ENCODE measurements at regions not wholly inside any gene's neighbourhood (a gene's known extent, or its start where the extent isn't known, plus 50 kb on each side); places are given as distances from the start of the nearest gene placed in this dataset.

DNA sequence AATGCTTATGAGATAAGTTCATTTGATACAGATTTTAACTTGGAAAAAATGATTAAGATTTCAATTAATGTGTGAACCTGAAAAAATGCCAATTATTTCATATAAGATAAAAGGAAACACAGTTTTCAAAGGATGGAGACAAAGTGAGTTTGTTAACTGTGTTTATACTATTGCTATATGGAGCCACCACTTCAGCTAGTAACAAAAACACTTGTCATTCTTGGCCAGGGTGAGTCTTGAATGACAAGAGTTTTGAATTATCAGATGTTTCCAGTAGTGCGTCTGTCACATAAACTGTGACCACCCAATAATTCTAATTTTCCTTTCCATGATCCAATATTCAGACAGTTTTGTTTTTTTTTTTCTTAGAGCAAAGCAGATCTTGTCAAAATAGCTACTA lies 78.0 kb upstream of the GADL1 start:
- POLR2A ChIA-PET = no interaction called here

DNA sequence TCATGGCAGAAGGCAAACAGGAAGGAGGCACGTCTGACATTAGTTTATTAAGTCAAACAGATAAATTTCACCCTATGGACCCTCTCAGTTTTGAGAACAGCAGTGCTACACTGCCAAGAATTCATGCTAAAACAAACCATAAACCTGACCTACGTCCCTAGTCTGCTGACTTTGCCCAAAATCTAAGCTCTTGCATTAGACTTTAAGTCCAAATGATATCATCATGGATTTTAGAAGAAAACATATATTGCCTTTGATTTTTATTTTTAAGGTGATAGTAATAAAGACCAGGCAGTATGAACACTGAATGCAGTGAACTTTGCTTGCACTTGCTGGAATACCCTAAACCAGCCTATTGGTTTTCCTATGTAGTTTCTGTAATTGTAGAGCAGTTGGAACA lies 79.6 kb upstream of the GADL1 start:
- no peaks in the 10 kb centered on the region for H3K9me3 ChIP-seq (ENCODE audit: control insufficient read depth in 1 of 2, insufficient read depth in 1 of 2, low read depth in 1 of 2, low read length in 2 of 2)
- ATAC-seq (no peak), DNase-seq (ENCODE audit: low read depth, low spot score) (no peak)
- H3K9ac ChIP-seq (ENCODE audit: low read length) = no peak overlapping the region
- ChIA-PET CTCF (no interaction called here), POLR2A (no interaction called here), RAD21 (ENCODE audit: low non-redundant PET in 1 of 2, low total read pairs in 2 of 2, uncharacterized antibody in 2 of 2, unreplicated experiment in 2 of 2) (no interaction called here)
- no peak overlapping the region for H3K27ac ChIP-seq (ENCODE audit: low read depth, low read length)
- no peak overlapping the region for H2AFZ ChIP-seq (ENCODE audit: low read depth, low read length, poor library complexity, severe bottlenecking)
- H3K79me2 ChIP-seq (ENCODE audit: insufficient read depth, low read length) = no peaks in the 10 kb centered on the region
- H4K20me1 ChIP-seq (ENCODE audit: insufficient read depth) = no peaks in the 10 kb centered on the region
- H3K9me2 ChIP-seq (ENCODE audit: insufficient read depth) = no peaks in the 10 kb centered on the region
- H3K4me2 ChIP-seq (ENCODE audit: low read length) = no peak overlapping the region
- TF ChIP-seq YY1 (IDR thresholded peaks at IDR 0.05; ENCODE audit: extremely low read depth, insufficient replicate concordance, low read depth, low read length) = no peak
- no peak for TF ChIP-seq SIN3A (IDR thresholded peaks at IDR 0.05; ENCODE audit: low read depth)
- no peak for TF ChIP-seq ELF1 (IDR thresholded peaks at IDR 0.05; ENCODE audit: borderline replicate concordance, low read depth)
- no TSS peak for BruUV-seq (replicated peaks)
- no peaks in the 10 kb centered on the region for H3K27me3 ChIP-seq (ENCODE audit: insufficient read depth, low read length)
- intact Hi-C loops (cut with micrococcal nuclease) = loop anchor here (5.0 kb wide), 1 partner anchor 158 kb away; no protein-coding TSS in a partner anchor
- no peaks in the 10 kb centered on the region for H3K4me1 ChIP-seq (ENCODE audit: control insufficient read depth in 1 of 2, insufficient read depth in 2 of 2, low read length in 2 of 2)
- no peaks in the 10 kb centered on the region for H3K36me3 ChIP-seq (ENCODE audit: control insufficient read depth in 1 of 2, insufficient read depth in 2 of 2, low read length in 2 of 2)
- no peak overlapping the region for H3K4me3 ChIP-seq (replicated peaks in 1 of 2; ENCODE audit: low read depth in 1 of 2, low read length in 2 of 2)

More for the DNA sequence above, 78.0 kb upstream of the GADL1 start:
- no peak for TF ChIP-seq SRF (IDR thresholded peaks at IDR 0.05; ENCODE audit: low read depth)
- TF ChIP-seq EGR1 (IDR thresholded peaks at IDR 0.05; ENCODE audit: low read depth) = no peak
- TF ChIP-seq, protein P1, sequence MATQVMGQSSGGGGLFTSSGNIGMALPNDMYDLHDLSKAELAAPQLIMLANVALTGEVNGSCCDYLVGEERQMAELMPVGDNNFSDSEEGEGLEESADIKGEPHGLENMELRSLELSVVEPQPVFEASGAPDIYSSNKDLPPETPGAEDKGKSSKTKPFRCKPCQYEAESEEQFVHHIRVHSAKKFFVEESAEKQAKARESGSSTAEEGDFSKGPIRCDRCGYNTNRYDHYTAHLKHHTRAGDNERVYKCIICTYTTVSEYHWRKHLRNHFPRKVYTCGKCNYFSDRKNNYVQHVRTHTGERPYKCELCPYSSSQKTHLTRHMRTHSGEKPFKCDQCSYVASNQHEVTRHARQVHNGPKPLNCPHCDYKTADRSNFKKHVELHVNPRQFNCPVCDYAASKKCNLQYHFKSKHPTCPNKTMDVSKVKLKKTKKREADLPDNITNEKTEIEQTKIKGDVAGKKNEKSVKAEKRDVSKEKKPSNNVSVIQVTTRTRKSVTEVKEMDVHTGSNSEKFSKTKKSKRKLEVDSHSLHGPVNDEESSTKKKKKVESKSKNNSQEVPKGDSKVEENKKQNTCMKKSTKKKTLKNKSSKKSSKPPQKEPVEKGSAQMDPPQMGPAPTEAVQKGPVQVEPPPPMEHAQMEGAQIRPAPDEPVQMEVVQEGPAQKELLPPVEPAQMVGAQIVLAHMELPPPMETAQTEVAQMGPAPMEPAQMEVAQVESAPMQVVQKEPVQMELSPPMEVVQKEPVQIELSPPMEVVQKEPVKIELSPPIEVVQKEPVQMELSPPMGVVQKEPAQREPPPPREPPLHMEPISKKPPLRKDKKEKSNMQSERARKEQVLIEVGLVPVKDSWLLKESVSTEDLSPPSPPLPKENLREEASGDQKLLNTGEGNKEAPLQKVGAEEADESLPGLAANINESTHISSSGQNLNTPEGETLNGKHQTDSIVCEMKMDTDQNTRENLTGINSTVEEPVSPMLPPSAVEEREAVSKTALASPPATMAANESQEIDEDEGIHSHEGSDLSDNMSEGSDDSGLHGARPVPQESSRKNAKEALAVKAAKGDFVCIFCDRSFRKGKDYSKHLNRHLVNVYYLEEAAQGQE (IDR thresholded peaks at IDR 0.05; ENCODE audit: low read depth) = no peak
- no peak for TF ChIP-seq ZFX (IDR thresholded peaks at IDR 0.05)
- TF ChIP-seq EZH2 (IDR thresholded peaks at IDR 0.05) = no peak
- TF ChIP-seq ZNF274 (IDR thresholded peaks at IDR 0.05; ENCODE audit: low read depth, low read length) = no peak
- TF ChIP-seq ELF1 (IDR thresholded peaks at IDR 0.05; ENCODE audit: borderline replicate concordance, low read depth) = no peak
- Histone ChIP-seq H3K9ac (ENCODE audit: low read length) (no peak overlapping the region), H3K27ac (ENCODE audit: low read depth, low read length) (no peak overlapping the region), H3K4me2 (ENCODE audit: low read length) (no peak overlapping the region), H4K20me1 (ENCODE audit: insufficient read depth) (no peaks in the 10 kb centered on the region), H3K9me2 (ENCODE audit: insufficient read depth) (no peaks in the 10 kb centered on the region), H3K79me2 (ENCODE audit: insufficient read depth, low read length) (no peaks in the 10 kb centered on the region), H3K27me3 (ENCODE audit: insufficient read depth, low read length) (no peaks in the 10 kb centered on the region), H3K4me1 (ENCODE audit: control insufficient read depth in 1 of 2, insufficient read depth in 2 of 2, low read length in 2 of 2) (no peaks in the 10 kb centered on the region), H3K4me3 (replicated peaks in 1 of 2; ENCODE audit: low read depth in 1 of 2, low read length in 2 of 2) (no peak overlapping the region), H2AFZ (ENCODE audit: low read depth, low read length, poor library complexity, severe bottlenecking) (no peak overlapping the region), H3K9me3 (ENCODE audit: control insufficient read depth in 1 of 2, insufficient read depth in 1 of 2, low read depth in 1 of 2, low read length in 2 of 2) (no peaks in the 10 kb centered on the region), H3K36me3 (ENCODE audit: control insufficient read depth in 1 of 2, insufficient read depth in 2 of 2, low read length in 2 of 2) (no peaks in the 10 kb centered on the region)
- ATAC-seq (no peak), DNase-seq (ENCODE audit: low read depth, low spot score) (no peak)
- intact Hi-C loops (cut with micrococcal nuclease) = loop anchor here (5.0 kb wide), 1 partner anchor 160 kb away; no protein-coding TSS in a partner anchor
- RAD21 ChIA-PET (ENCODE audit: low non-redundant PET in 1 of 2, low total read pairs in 2 of 2, uncharacterized antibody in 2 of 2, unreplicated experiment in 2 of 2) = no interaction called here
- CTCF ChIA-PET = no interaction called here
- no TSS peak for BruUV-seq (replicated peaks)

Data from HCT116 (cell line).